ENCODE measurements at regions not wholly inside any gene's neighbourhood (a gene's known extent, or its start where the extent isn't known, plus 50 kb on each side); places are given as distances from the start of the nearest gene placed in this dataset.

- TF ChIP-seq CTCF (conservative IDR thresholded peaks at IDR 0.05) (no peak), ZFX (IDR thresholded peaks at IDR 0.05) (no peak)
- H3K27ac ChIP-seq = no peak overlapping the region
Observed at GRCh38 chr15:31495281-31495680, 168.6 kb downstream of the KLF13 start.

GRCh38 chr15:31497838-31498237, 171.2 kb downstream of the KLF13 start:
- no peak for TF ChIP-seq ZFX (IDR thresholded peaks at IDR 0.05)
- TF ChIP-seq CTCF (conservative IDR thresholded peaks at IDR 0.05) = no peak
- H3K27ac ChIP-seq = no peak overlapping the region

GRCh38 chr15:31498329-31498728, 171.7 kb downstream of the KLF13 start:
- no peak overlapping the region for H3K27ac ChIP-seq
- TF ChIP-seq CTCF (conservative IDR thresholded peaks at IDR 0.05) (no peak), ZFX (IDR thresholded peaks at IDR 0.05) (no peak)

GRCh38 chr15:31498756-31499155, 172.1 kb downstream of the KLF13 start:
- H3K27ac ChIP-seq = no peak overlapping the region
- TF ChIP-seq ZFX (IDR thresholded peaks at IDR 0.05) (no peak), CTCF (conservative IDR thresholded peaks at IDR 0.05) (no peak)

DNA sequence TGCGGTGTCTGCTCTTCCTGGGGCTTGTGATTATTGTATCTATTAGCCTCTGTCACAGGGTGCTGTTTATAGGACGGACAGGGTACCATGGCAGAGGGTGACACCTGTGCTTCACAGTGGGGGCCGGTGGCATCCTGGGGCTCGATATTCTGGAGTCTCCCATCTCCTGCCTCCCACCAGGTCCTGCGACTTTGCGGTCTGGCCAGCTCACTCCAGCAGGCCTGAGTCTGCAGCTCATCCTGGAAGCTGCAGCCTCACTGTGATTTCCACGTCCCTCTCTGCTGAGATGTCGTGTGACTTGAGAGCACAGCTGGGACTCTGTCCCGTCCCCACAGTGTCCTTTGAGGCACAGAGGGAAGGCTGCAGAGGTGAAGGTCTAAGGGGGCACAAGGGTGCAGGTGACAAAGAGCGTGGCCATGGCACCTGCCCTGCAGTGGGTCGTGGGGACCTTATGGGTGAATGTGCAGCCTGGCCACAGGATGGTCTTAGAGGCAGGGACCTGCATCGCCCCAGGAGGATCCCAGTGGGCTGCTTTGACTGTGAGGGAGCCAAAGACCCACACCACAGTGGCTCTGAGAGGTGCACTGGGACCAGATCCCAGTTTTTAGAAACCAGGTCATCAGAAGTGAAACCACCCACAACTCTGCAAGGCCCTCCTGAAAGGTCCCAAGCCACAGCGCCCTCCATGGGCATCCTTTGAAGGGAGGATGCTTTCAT, 172.8 kb downstream of the KLF13 start:
- no peak overlapping the region for H3K27ac ChIP-seq
- TF ChIP-seq ZFX (IDR thresholded peaks at IDR 0.05) = no peak
- no peak for TF ChIP-seq CTCF (conservative IDR thresholded peaks at IDR 0.05)

GRCh38 chr15:31499953-31500765, 173.5 kb downstream of the KLF13 start:
- no peak overlapping the region; the same call in 1 of the 2 replicates for H3K27ac ChIP-seq
- TF ChIP-seq CTCF (conservative IDR thresholded peaks at IDR 0.05) (no peak), ZFX (IDR thresholded peaks at IDR 0.05) (no peak)

- H3K27ac ChIP-seq = no peak overlapping the region; the same call in 1 of the 2 replicates
- TF ChIP-seq CTCF (conservative IDR thresholded peaks at IDR 0.05) = no peak
- TF ChIP-seq ZFX (IDR thresholded peaks at IDR 0.05) = no peak
Observed at GRCh38 chr15:31500766-31501449, 174.3 kb downstream of the KLF13 start.

All from C4-2B (cell line).